ENCODE measurements at regions not wholly inside any gene's neighbourhood (a gene's known extent, or its start where the extent isn't known, plus 50 kb on each side); places are given as distances from the start of the nearest gene placed in this dataset.

GRCh38 chr18:41486575-41486974, 468.5 kb upstream of the PIK3C3 start:
- Histone ChIP-seq H2AFZ (replicated peaks) (no peak overlapping the region), H4K20me1 (ENCODE audit: low read depth) (no peaks in the 10 kb centered on the region), H3K27me3 (no peaks in the 10 kb centered on the region), H3K27ac (no peak overlapping the region), H3K4me1 (peaks cover 12% of the 10 kb centered on the region), H3K36me3 (no peaks in the 10 kb centered on the region), H3K79me2 (ENCODE audit: low read depth) (no peaks in the 10 kb centered on the region), H3K4me3 (no peak overlapping the region), H3F3A (ENCODE audit: low read depth) (no peaks in the 10 kb centered on the region), H3K9ac (no peak overlapping the region), H3K9me3 (ENCODE audit: low read depth) (no peaks in the 10 kb centered on the region), H3K4me2 (no peak overlapping the region)
- Mint-ChIP-seq H3K27me3 (ENCODE audit: insufficient read depth, low read depth) (no peaks in the 10 kb centered on the region), H3K9me3 (no peaks in the 10 kb centered on the region), H3K27ac (no peak overlapping the region), H3K36me3 (no peaks in the 10 kb centered on the region), H3K4me3 (no peak overlapping the region), H3K4me1 (no peaks in the 10 kb centered on the region)
- DNase-seq (ENCODE audit: low spot score), result no peak
- TF ChIP-seq CTCF (IDR thresholded peaks at IDR 0.05) (no peak), EZH2 (IDR thresholded peaks at IDR 0.05) (no peak), EZH2phosphoT487 (IDR thresholded peaks at IDR 0.05) (no peak)

- no peak for DNase-seq (ENCODE audit: low spot score)
- H3K4me3 Mint-ChIP-seq, result no peak overlapping the region
- H3K27me3 ChIP-seq, result no peaks in the 10 kb centered on the region
- no peak overlapping the region for H2AFZ ChIP-seq (replicated peaks)
- H3K27ac Mint-ChIP-seq, result no peak overlapping the region
- no peaks in the 10 kb centered on the region for H3K79me2 ChIP-seq (ENCODE audit: low read depth)
- H3K4me1 ChIP-seq, result peaks cover 12% of the 10 kb centered on the region
- TF ChIP-seq CTCF (IDR thresholded peaks at IDR 0.05) (no peak), EZH2 (IDR thresholded peaks at IDR 0.05) (no peak), EZH2phosphoT487 (IDR thresholded peaks at IDR 0.05) (no peak)
- H3K27me3 Mint-ChIP-seq (ENCODE audit: insufficient read depth, low read depth), result no peaks in the 10 kb centered on the region
- no peaks in the 10 kb centered on the region for H3K9me3 ChIP-seq (ENCODE audit: low read depth)
- no peak overlapping the region for H3K27ac ChIP-seq
- H4K20me1 ChIP-seq (ENCODE audit: low read depth), result no peaks in the 10 kb centered on the region
- no peak overlapping the region for H3K4me2 ChIP-seq
- no peaks in the 10 kb centered on the region for H3K36me3 ChIP-seq
- H3K4me1 Mint-ChIP-seq, result no peaks in the 10 kb centered on the region
- H3F3A ChIP-seq (ENCODE audit: low read depth), result no peaks in the 10 kb centered on the region
- no peaks in the 10 kb centered on the region for H3K36me3 Mint-ChIP-seq
- no peaks in the 10 kb centered on the region for H3K9me3 Mint-ChIP-seq
- H3K4me3 ChIP-seq, result no peak overlapping the region
- no peak overlapping the region for H3K9ac ChIP-seq
Observed at GRCh38 chr18:41484069-41484468, 471.0 kb upstream of the PIK3C3 start.

- Histone ChIP-seq H3K9me3 (ENCODE audit: low read depth) (no peaks in the 10 kb centered on the region), H4K20me1 (ENCODE audit: low read depth) (no peaks in the 10 kb centered on the region), H3K4me2 (no peak overlapping the region), H3K79me2 (ENCODE audit: low read depth) (no peaks in the 10 kb centered on the region), H3F3A (ENCODE audit: low read depth) (no peaks in the 10 kb centered on the region), H3K4me1 (peaks cover 12% of the 10 kb centered on the region), H2AFZ (replicated peaks) (no peak overlapping the region), H3K4me3 (no peak overlapping the region), H3K27me3 (no peaks in the 10 kb centered on the region), H3K9ac (no peak overlapping the region), H3K27ac (no peak overlapping the region), H3K36me3 (no peaks in the 10 kb centered on the region)
- H3K4me3 Mint-ChIP-seq, result no peak overlapping the region
- TF ChIP-seq EZH2 (IDR thresholded peaks at IDR 0.05) (no peak), CTCF (IDR thresholded peaks at IDR 0.05) (no peak)
- no peak overlapping the region for H3K27ac Mint-ChIP-seq
- no peak for DNase-seq (ENCODE audit: low spot score)
- H3K9me3 Mint-ChIP-seq, result no peaks in the 10 kb centered on the region
- H3K4me1 Mint-ChIP-seq, result no peaks in the 10 kb centered on the region
- no peaks in the 10 kb centered on the region for H3K27me3 Mint-ChIP-seq (ENCODE audit: insufficient read depth, low read depth)
- no peaks in the 10 kb centered on the region for H3K36me3 Mint-ChIP-seq
Observed at GRCh38 chr18:41482501-41482900, 472.5 kb upstream of the PIK3C3 start.
